VCaP (cell line): ENCODE measurements at regions not wholly inside any gene's neighbourhood (a gene's known extent, or its start where the extent isn't known, plus 50 kb on each side); places are given as distances from the start of the nearest gene placed in this dataset.
"Not testable (repeated sequence)": the region's sequence is repeated elsewhere in the genome, so short reads cannot be mapped to it uniquely, and the experiment has no call there.

Source experiments
- H3K27ac ChIP-seq: fragments of 450-650 bp; 2 replicates; pipeline ENCODE4 v1.5.1; 2017
- CTCF ChIP-seq: fragments of 450-650 bp; conservative IDR thresholded peaks from 2 replicates; pipeline ENCODE4 v1.5.1; 2017; ENCODE audit warnings: mild to moderate bottlenecking, moderate library complexity

- H3K27ac ChIP-seq, result no peak overlapping the region
- peak; percentile 77 for TF ChIP-seq CTCF
Measured at GRCh38 chrX:66110112-66110511, 53.9 kb upstream of the HEPH start.

- H3K27ac ChIP-seq, result not testable (repeated sequence)
Measured at GRCh38 chrX:66107860-66108259, 56.2 kb upstream of the HEPH start.

GRCh38 chrX:66102398-66102797, 61.6 kb upstream of the HEPH start:
- not testable (repeated sequence) for H3K27ac ChIP-seq

GRCh38 chrX:66098162-66098561, 58.3 kb upstream of the VSIG4 start:
- no peak for TF ChIP-seq CTCF
- H3K27ac ChIP-seq, result no peak overlapping the region

- H3K27ac ChIP-seq, result not testable (repeated sequence)
Measured at GRCh38 chrX:66096987-66097386, 57.1 kb upstream of the VSIG4 start.

GRCh38 chrX:66090004-66090403, 50.1 kb upstream of the VSIG4 start:
- not testable (repeated sequence) for H3K27ac ChIP-seq
